H9 (cell line): ENCODE measurements at regions not wholly inside any gene's neighbourhood (a gene's known extent, or its start where the extent isn't known, plus 50 kb on each side); places are given as distances from the start of the nearest gene placed in this dataset.

Experiments
- DNase-seq: peaks from one replicate; pipeline ENCODE4 v3.0.0-alpha.2; 2017
- H2AFZ ChIP-seq: one replicate; pipeline ENCODE4 v1.6.1; 2013; ENCODE audit warnings: mild to moderate bottlenecking, low read length, control low read depth, moderate library complexity
- H2AK5ac ChIP-seq: 2 replicates; pipeline ENCODE4 v1.6.1; 2013; ENCODE audit warnings: low read length, control low read depth, mixed read lengths; ENCODE audit not compliant: insufficient read length
- H2BK120ac ChIP-seq: one replicate; pipeline ENCODE4 v1.6.1; 2013; ENCODE audit warnings: low read depth, mild to moderate bottlenecking, low read length, control low read depth, inconsistent platforms; ENCODE audit not compliant: poor library complexity, severe bottlenecking
- H2BK12ac ChIP-seq: 2 replicates; pipeline ENCODE4 v1.6.1; 2013; ENCODE audit warnings: low read length, control low read depth, mixed read lengths, low read depth; ENCODE audit not compliant: insufficient read length
- H2BK15ac ChIP-seq: 2 replicates; pipeline ENCODE4 v1.6.1; 2013; ENCODE audit warnings: low read depth, low read length, control low read depth
- H2BK20ac ChIP-seq: one replicate; pipeline ENCODE4 v1.6.1; 2013; ENCODE audit warnings: low read depth, mild to moderate bottlenecking, low read length, control low read depth, inconsistent platforms; ENCODE audit not compliant: poor library complexity, severe bottlenecking
- H2BK5ac ChIP-seq: 2 replicates; pipeline ENCODE4 v1.6.1; 2013; ENCODE audit warnings: low read length, control low read depth, mixed read lengths; ENCODE audit not compliant: insufficient read length
- H3K14ac ChIP-seq: 2 replicates; pipeline ENCODE4 v1.6.1; 2013; ENCODE audit warnings: low read length, control low read depth; ENCODE audit not compliant: insufficient read depth
- H3K18ac ChIP-seq: 2 replicates; pipeline ENCODE4 v1.6.1; 2013; ENCODE audit warnings: low read depth, mild to moderate bottlenecking, mixed read lengths, low read length, control low read depth; ENCODE audit not compliant: insufficient read length
- H3K23ac ChIP-seq: 2 replicates; pipeline ENCODE4 v1.6.1; 2013; ENCODE audit warnings: low read length, control low read depth, mixed read lengths, low read depth; ENCODE audit not compliant: insufficient read length
- H3K23me2 ChIP-seq: 2 replicates; pipeline ENCODE4 v1.6.1; 2013; ENCODE audit warnings: low read depth, mild to moderate bottlenecking, mixed read lengths, low read length, control low read depth; ENCODE audit not compliant: insufficient read length, poor library complexity, severe bottlenecking
- H3K27ac ChIP-seq: 2 replicates; pipeline ENCODE4 v1.5.1; 2013; ENCODE audit warnings: low read length, control low read depth, mixed read lengths, low read depth; ENCODE audit not compliant: insufficient read length
- H3K27me3 ChIP-seq: 2 replicates; pipeline ENCODE4 v1.6.1; 2013; ENCODE audit warnings: low read length, control low read depth, inconsistent platforms; ENCODE audit not compliant: insufficient read depth
- H3K4ac ChIP-seq: 2 replicates; pipeline ENCODE4 v1.6.1; 2013; ENCODE audit warnings: low read depth, mild to moderate bottlenecking, control low read depth, inconsistent platforms, low read length, moderate library complexity
- H3K4me1 ChIP-seq: 2 replicates; pipeline ENCODE4 v1.6.1; 2013; ENCODE audit warnings: low read length, control low read depth, inconsistent platforms; ENCODE audit not compliant: insufficient read depth
- H3K4me2 ChIP-seq: 2 replicates; pipeline ENCODE4 v1.6.1; 2013; ENCODE audit warnings: low read length, control low read depth, mixed read lengths; ENCODE audit not compliant: insufficient read length, insufficient read depth
- H3K56ac ChIP-seq: 2 replicates; pipeline ENCODE4 v1.6.1; 2013; ENCODE audit warnings: low read depth, mild to moderate bottlenecking, mixed read lengths, low read length, control low read depth; ENCODE audit not compliant: insufficient read length
- H3K79me1 ChIP-seq: 2 replicates; pipeline ENCODE4 v1.6.1; 2013; ENCODE audit warnings: low read depth, mild to moderate bottlenecking, moderate library complexity, low read length, control low read depth, inconsistent platforms; ENCODE audit not compliant: insufficient read depth, poor library complexity, severe bottlenecking
- H3K79me2 ChIP-seq: 2 replicates; pipeline ENCODE4 v1.6.1; 2013; ENCODE audit warnings: low read length, control low read depth, inconsistent platforms; ENCODE audit not compliant: insufficient read depth
- H3K9ac ChIP-seq: 2 replicates; pipeline ENCODE4 v1.6.1; 2013; ENCODE audit warnings: low read length, control low read depth, mixed read lengths; ENCODE audit not compliant: insufficient read length; ENCODE audit errors: extremely low read depth
- H3K9me3 ChIP-seq: one replicate; pipeline ENCODE4 v1.6.1; 2013; ENCODE audit warnings: low read depth, low read length, inconsistent platforms; ENCODE audit not compliant: control insufficient read depth
- H3T11ph ChIP-seq: one replicate; pipeline ENCODE4 v1.6.1; 2013; ENCODE audit warnings: mild to moderate bottlenecking, low read length, control low read depth, inconsistent platforms
- H4K20me1 ChIP-seq: one replicate; pipeline ENCODE4 v1.6.1; 2013; ENCODE audit not compliant: control insufficient read depth, insufficient read length, insufficient read depth
- H4K5ac ChIP-seq: 2 replicates; pipeline ENCODE4 v1.6.1; 2013; ENCODE audit warnings: low read depth, mild to moderate bottlenecking, mixed read lengths, low read length, control low read depth; ENCODE audit not compliant: insufficient read length
- H4K8ac ChIP-seq: replicated peaks from 2 replicates; pipeline ENCODE4 v1.6.1; 2013; ENCODE audit warnings: low read length, control low read depth, mixed read lengths, low read depth; ENCODE audit not compliant: insufficient read length
- H4K91ac ChIP-seq: 2 replicates; pipeline ENCODE4 v1.6.1; 2013; ENCODE audit warnings: low read depth, mild to moderate bottlenecking, moderate library complexity, mixed read lengths, low read length, control low read depth; ENCODE audit not compliant: insufficient read length
- H3K27ac Mint-ChIP-seq, 3 experiments: 2 replicates in 2 of 3; 3 replicates in 1 of 3; pipeline ENCODE4 v1.8.0; 2020 to 2021; ENCODE audit warnings: mixed read lengths in 3 of 3, mild to moderate bottlenecking in 1 of 3, moderate library complexity in 1 of 3
- H3K27me3 Mint-ChIP-seq: 2 replicates; pipeline ENCODE4 v1.8.0; 2021; ENCODE audit warnings: low read depth, mild to moderate bottlenecking, moderate library complexity, mixed read lengths
- H3K36me3 Mint-ChIP-seq, 3 experiments: 2 replicates in 2 of 3; 3 replicates in 1 of 3; pipeline ENCODE4 v1.8.0; 2020 to 2021; ENCODE audit warnings: low read depth in 3 of 3, mixed read lengths in 3 of 3; ENCODE audit not compliant: insufficient read depth in 1 of 3
- H3K4me1 Mint-ChIP-seq, 2 experiments: 2 replicates each; pipeline ENCODE4 v1.8.0; 2020; ENCODE audit warnings: mixed read lengths in 2 of 2
- H3K4me3 Mint-ChIP-seq, 2 experiments: 2 replicates in 1 of 2; 3 replicates in 1 of 2; pipeline ENCODE4 v1.8.0; 2020 to 2021; ENCODE audit warnings: mild to moderate bottlenecking in 2 of 2, mixed read lengths in 2 of 2, moderate library complexity in 1 of 2
- H3K9me3 Mint-ChIP-seq, 2 experiments: 2 replicates in 1 of 2; 3 replicates in 1 of 2; pipeline ENCODE4 v1.8.0; 2020; ENCODE audit warnings: mild to moderate bottlenecking in 2 of 2, mixed read lengths in 2 of 2, moderate library complexity in 1 of 2
- CTCF ChIP-seq: fragments of 200-600 bp; sonication (generic); conservative IDR thresholded peaks from 3 replicates; pipeline ENCODE4 v1.8.0; 2021; ENCODE audit warnings: antibody characterized with exemption, mild to moderate bottlenecking

GRCh38 chr5:82835488-82835887, 241.7 kb downstream of the TMEM167A start:
- Histone ChIP-seq H2AK5ac (no peak overlapping the region), H2BK120ac (no peak overlapping the region), H3K23ac (no peak overlapping the region), H3K27me3 (no peaks in the 10 kb centered on the region), H3K79me1 (no peaks in the 10 kb centered on the region), H2BK12ac (no peak overlapping the region), H3T11ph (no peak overlapping the region), H3K4ac (no peak overlapping the region), H2BK15ac (no peak overlapping the region), H3K27ac (no peak overlapping the region), H3K18ac (no peak overlapping the region), H3K9me3 (peaks cover 16% of the 10 kb centered on the region), H4K20me1 (no peaks in the 10 kb centered on the region), H3K9ac (no peak overlapping the region), H4K91ac (no peak overlapping the region), H3K79me2 (no peaks in the 10 kb centered on the region), H2AFZ (no peak overlapping the region), H3K56ac (no peak overlapping the region), H3K14ac (no peak overlapping the region), H3K23me2 (no peaks in the 10 kb centered on the region), H2BK5ac (no peak overlapping the region), H4K8ac (no peak overlapping the region), H3K4me1 (peaks cover 2% of the 10 kb centered on the region; the same call in 1 of the 2 replicates), H3K4me2 (no peak overlapping the region), H4K5ac (no peak overlapping the region), H2BK20ac (no peak overlapping the region)
- TF ChIP-seq CTCF, result no peak
- Mint-ChIP-seq H3K9me3 (peaks cover 29 to 34% of the 10 kb centered on the region in 2 experiments), H3K4me1 (peaks cover 23 to 25% of the 10 kb centered on the region in 2 experiments), H3K27ac (no peak overlapping the region), H3K36me3 (peaks cover 22 to 28% (median 22%) of the 10 kb centered on the region in 3 experiments), H3K4me3 (no peak overlapping the region), H3K27me3 (no peaks in the 10 kb centered on the region)
- no peak for DNase-seq
